ENCODE measurements at regions not wholly inside any gene's neighbourhood (a gene's known extent, or its start where the extent isn't known, plus 50 kb on each side); places are given as distances from the start of the nearest gene placed in this dataset.

DNA sequence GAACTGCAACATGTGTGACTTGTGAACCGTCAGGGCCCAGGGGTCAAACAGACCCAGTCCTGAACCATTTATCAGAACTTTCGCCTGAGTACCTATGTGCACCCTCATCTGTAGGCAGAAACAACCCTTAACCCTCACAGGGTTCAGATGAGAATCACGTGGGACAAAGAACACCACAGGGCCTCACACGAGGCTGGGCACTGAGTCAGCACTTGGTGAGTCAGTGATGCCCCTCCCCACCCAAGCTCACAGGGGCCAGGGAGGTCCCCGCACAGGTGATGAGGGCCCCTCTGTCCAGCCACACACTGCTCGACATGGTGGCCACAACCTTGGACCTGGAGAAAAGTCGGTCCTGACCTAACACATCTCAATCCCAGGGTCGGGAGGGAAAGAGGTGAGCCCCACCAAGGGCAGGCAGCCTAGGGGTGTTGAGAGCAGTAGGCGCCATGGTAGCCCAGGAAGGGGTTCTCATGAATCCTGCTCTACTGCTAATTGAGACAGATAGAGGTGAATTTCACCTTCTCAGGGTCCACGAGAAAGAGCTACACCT, 176.4 kb downstream of the SHANK2 start:
- Histone ChIP-seq H3K4me3 (ENCODE audit: low read length in 2 of 2) (no peak overlapping the region), H3K27ac (ENCODE audit: low read depth in 1 of 2, low read length in 2 of 2) (no peak overlapping the region), H3K4me1 (ENCODE audit: control insufficient read depth in 1 of 2, insufficient read depth in 2 of 2, low read length in 2 of 2) (no peaks in the 10 kb centered on the region), H3K27me3 (ENCODE audit: control insufficient read depth in 1 of 2, insufficient read depth in 2 of 2, low read length in 1 of 2) (no peaks in the 10 kb centered on the region), H3K9me3 (ENCODE audit: control insufficient read depth, low read length) (no peaks in the 10 kb centered on the region), H3K36me3 (ENCODE audit: control insufficient read depth in 1 of 2, insufficient read depth in 2 of 2, low read length in 1 of 2) (no peaks in the 10 kb centered on the region)
- 76 to 77% methylated on average over 10 of the region's 10 CpGs for WGBS, 2 donors
- ATAC-seq (ENCODE audit: low FRiP score) = no peak
- DNase-seq = no peak
- intact Hi-C loops (cut with DNase I) = no loop called here

- 88 to 95% methylated on average over 14 of the region's 14 CpGs for WGBS, 2 donors
- no peaks in the 10 kb centered on the region for H3K9me3 ChIP-seq (ENCODE audit: control insufficient read depth, low read length)
- no peaks in the 10 kb centered on the region for H3K36me3 ChIP-seq (ENCODE audit: control insufficient read depth in 1 of 2, insufficient read depth in 2 of 2, low read length in 1 of 2)
- intact Hi-C loops (cut with DNase I) = no loop called here
- H3K4me3 ChIP-seq (ENCODE audit: low read length in 2 of 2) = no peak overlapping the region
- no peaks in the 10 kb centered on the region for H3K27me3 ChIP-seq (ENCODE audit: control insufficient read depth in 1 of 2, insufficient read depth in 2 of 2, low read length in 1 of 2)
- ATAC-seq (ENCODE audit: low FRiP score) = no peak
- no peak overlapping the region for H3K27ac ChIP-seq (ENCODE audit: low read depth in 1 of 2, low read length in 2 of 2)
- no peaks in the 10 kb centered on the region for H3K4me1 ChIP-seq (ENCODE audit: control insufficient read depth in 1 of 2, insufficient read depth in 2 of 2, low read length in 2 of 2)
- DNase-seq = no peak
Measured at GRCh38 chr11:71075116-71075720, 177.2 kb downstream of the SHANK2 start.

DNA sequence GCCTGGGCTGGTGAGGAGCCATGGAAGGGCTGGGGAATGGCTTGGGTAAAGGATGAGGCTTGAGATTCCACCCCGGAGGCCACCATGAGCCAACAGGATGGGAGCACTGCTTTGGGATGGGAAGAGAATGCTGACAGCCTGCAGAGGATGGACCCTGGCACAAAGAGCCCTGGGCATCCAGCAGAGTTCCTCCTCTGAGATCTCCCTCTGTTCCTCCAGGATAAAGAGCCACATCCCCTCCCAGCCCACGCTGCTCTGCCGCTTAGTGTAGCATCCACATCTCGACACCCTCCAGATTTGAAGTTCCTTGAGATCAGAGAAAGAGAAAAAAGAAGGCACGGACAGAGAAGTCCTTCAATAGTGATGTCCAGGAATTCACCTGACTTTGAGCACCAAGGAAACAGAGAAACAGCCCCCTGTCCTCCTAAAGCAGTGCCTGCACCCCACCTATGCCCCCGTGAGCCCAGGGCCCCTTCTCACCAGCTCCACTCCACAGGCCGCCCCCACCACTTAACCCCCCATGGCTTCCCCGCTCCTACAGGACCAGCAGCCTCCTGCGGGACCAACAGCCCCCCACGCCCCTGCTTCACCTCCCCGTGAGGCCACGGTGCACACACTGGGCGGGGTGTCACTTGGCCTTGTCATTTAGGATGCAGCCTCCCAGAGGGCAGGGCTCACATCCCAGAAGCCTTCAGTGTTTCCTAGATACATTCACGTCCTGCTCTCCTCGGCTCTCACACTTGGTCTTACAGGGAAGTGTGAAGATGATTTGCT, 180.5 kb downstream of the SHANK2 start:
- Histone ChIP-seq H3K9me3 (ENCODE audit: control insufficient read depth, low read length) (no peaks in the 10 kb centered on the region), H3K36me3 (ENCODE audit: control insufficient read depth in 1 of 2, insufficient read depth in 2 of 2, low read length in 1 of 2) (no peaks in the 10 kb centered on the region), H3K4me1 (ENCODE audit: control insufficient read depth in 1 of 2, insufficient read depth in 2 of 2, low read length in 2 of 2) (no peaks in the 10 kb centered on the region), H3K27ac (ENCODE audit: low read depth in 1 of 2, low read length in 2 of 2) (no peak overlapping the region), H3K27me3 (ENCODE audit: control insufficient read depth in 1 of 2, insufficient read depth in 2 of 2, low read length in 1 of 2) (no peaks in the 10 kb centered on the region), H3K4me3 (ENCODE audit: low read length in 2 of 2) (no peak overlapping the region)
- ATAC-seq (ENCODE audit: low FRiP score) (no peak), DNase-seq (no peak)
- intact Hi-C loops (cut with DNase I) = no loop called here
- 79 to 82% methylated on average over 15 of the region's 15 CpGs for WGBS, 2 donors

- no peaks in the 10 kb centered on the region for H3K36me3 ChIP-seq (ENCODE audit: control insufficient read depth in 1 of 2, insufficient read depth in 2 of 2, low read length in 1 of 2)
- H3K27ac ChIP-seq (ENCODE audit: low read depth in 1 of 2, low read length in 2 of 2) = no peak overlapping the region
- WGBS, 2 donors = 67 to 72% methylated on average over 12 of the region's 12 CpGs
- H3K4me3 ChIP-seq (ENCODE audit: low read length in 2 of 2) = no peak overlapping the region
- intact Hi-C loops (cut with DNase I) = no loop called here
- ATAC-seq (ENCODE audit: low FRiP score) (no peak), DNase-seq (no peak)
- H3K9me3 ChIP-seq (ENCODE audit: control insufficient read depth, low read length) = no peaks in the 10 kb centered on the region
- H3K4me1 ChIP-seq (ENCODE audit: control insufficient read depth in 1 of 2, insufficient read depth in 2 of 2, low read length in 2 of 2) = no peaks in the 10 kb centered on the region
- H3K27me3 ChIP-seq (ENCODE audit: control insufficient read depth in 1 of 2, insufficient read depth in 2 of 2, low read length in 1 of 2) = no peaks in the 10 kb centered on the region
Measured at GRCh38 chr11:71070490-71071453, 181.6 kb downstream of the SHANK2 start.

- Histone ChIP-seq H3K4me1 (ENCODE audit: control insufficient read depth in 1 of 2, insufficient read depth in 2 of 2, low read length in 2 of 2) (no peaks in the 10 kb centered on the region), H3K36me3 (ENCODE audit: control insufficient read depth in 1 of 2, insufficient read depth in 2 of 2, low read length in 1 of 2) (no peaks in the 10 kb centered on the region), H3K9me3 (ENCODE audit: control insufficient read depth, low read length) (no peaks in the 10 kb centered on the region), H3K27ac (ENCODE audit: low read depth in 1 of 2, low read length in 2 of 2) (no peak overlapping the region), H3K27me3 (ENCODE audit: control insufficient read depth in 1 of 2, insufficient read depth in 2 of 2, low read length in 1 of 2) (peaks cover 0 to 1% of the 10 kb centered on the region in 2 donors), H3K4me3 (ENCODE audit: low read length in 2 of 2) (no peak overlapping the region)
- ATAC-seq (ENCODE audit: low FRiP score) (no peak), DNase-seq (no peak)
- intact Hi-C loops (cut with DNase I) = no loop called here
- 100% methylated on average over 1 of the region's 1 CpG for WGBS, 2 donors
Measured at GRCh38 chr11:71068963-71069362, 183.4 kb downstream of the SHANK2 start.

DNA sequence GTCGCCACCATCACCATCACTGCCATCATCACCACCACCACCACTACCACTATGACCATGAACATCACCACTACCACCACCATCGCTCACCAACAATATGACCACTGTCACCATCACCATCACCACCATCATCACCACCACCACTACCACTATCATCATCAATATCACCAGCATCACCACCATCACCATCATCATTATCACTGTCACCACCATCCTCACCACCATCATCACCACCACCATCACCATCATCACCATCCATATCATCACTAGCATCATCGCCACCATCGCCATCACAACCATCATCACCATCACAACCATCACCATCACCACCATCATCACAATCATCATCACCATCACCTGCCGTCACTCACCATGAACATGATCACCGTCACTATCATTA, 184.6 kb downstream of the SHANK2 start:
- H3K27me3 ChIP-seq (ENCODE audit: control insufficient read depth in 1 of 2, insufficient read depth in 2 of 2, low read length in 1 of 2) = peaks cover 0 to 2% of the 10 kb centered on the region in 2 donors
- H3K36me3 ChIP-seq (ENCODE audit: control insufficient read depth in 1 of 2, insufficient read depth in 2 of 2, low read length in 1 of 2) = no peaks in the 10 kb centered on the region
- intact Hi-C loops (cut with DNase I) = no loop called here
- DNase-seq (no peak), ATAC-seq (ENCODE audit: low FRiP score) (no peak)
- H3K4me3 ChIP-seq (ENCODE audit: low read length in 2 of 2) = no peak overlapping the region
- H3K9me3 ChIP-seq (ENCODE audit: control insufficient read depth, low read length) = no peaks in the 10 kb centered on the region
- no peaks in the 10 kb centered on the region for H3K4me1 ChIP-seq (ENCODE audit: control insufficient read depth in 1 of 2, insufficient read depth in 2 of 2, low read length in 2 of 2)
- H3K27ac ChIP-seq (ENCODE audit: low read depth in 1 of 2, low read length in 2 of 2) = no peak overlapping the region
- 96% methylated on average over 6 of the region's 6 CpGs for WGBS, 2 donors

GRCh38 chr11:71066311-71066710, 186.1 kb downstream of the SHANK2 start:
- Histone ChIP-seq H3K27ac (ENCODE audit: low read depth in 1 of 2, low read length in 2 of 2) (no peak overlapping the region), H3K9me3 (ENCODE audit: control insufficient read depth, low read length) (no peaks in the 10 kb centered on the region), H3K4me1 (ENCODE audit: control insufficient read depth in 1 of 2, insufficient read depth in 2 of 2, low read length in 2 of 2) (no peaks in the 10 kb centered on the region), H3K4me3 (ENCODE audit: low read length in 2 of 2) (no peak overlapping the region), H3K27me3 (ENCODE audit: control insufficient read depth in 1 of 2, insufficient read depth in 2 of 2, low read length in 1 of 2) (peaks cover 0 to 2% of the 10 kb centered on the region in 2 donors), H3K36me3 (ENCODE audit: control insufficient read depth in 1 of 2, insufficient read depth in 2 of 2, low read length in 1 of 2) (no peaks in the 10 kb centered on the region)
- intact Hi-C loops (cut with DNase I) = no loop called here
- no peak for DNase-seq
- 25 to 35% methylated on average over 6 of the region's 6 CpGs for WGBS, 2 donors
- ATAC-seq (ENCODE audit: low FRiP score) = no peak

DNA sequence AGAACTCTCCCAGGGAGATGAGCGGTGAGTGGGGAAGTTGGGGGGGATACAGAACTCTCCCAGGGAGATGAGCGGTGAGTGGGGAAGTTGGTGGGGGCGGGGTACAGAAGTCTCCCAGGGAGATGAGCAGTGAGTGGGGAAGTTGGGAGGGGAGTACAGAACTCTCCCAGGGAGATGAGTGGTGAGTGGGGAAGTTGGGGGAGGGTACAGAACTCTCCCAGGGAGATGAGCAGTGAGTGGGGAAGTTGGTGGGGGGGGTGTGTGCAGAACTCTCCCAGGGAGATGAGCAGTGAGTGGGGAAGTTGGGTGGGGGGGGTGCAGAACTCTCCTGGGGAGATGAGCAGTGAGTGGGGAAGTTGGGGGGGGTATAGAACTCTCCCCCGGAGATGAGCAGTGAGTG, 186.5 kb downstream of the SHANK2 start:
- WGBS, 2 donors = 54 to 55% methylated on average over 3 to 4 of the region's 4 CpGs
- ATAC-seq (ENCODE audit: low FRiP score) = no peak
- intact Hi-C loops (cut with DNase I) = no loop called here
- H3K9me3 ChIP-seq (ENCODE audit: control insufficient read depth, low read length) = no peaks in the 10 kb centered on the region
- peaks cover 0 to 2% of the 10 kb centered on the region in 2 donors for H3K27me3 ChIP-seq (ENCODE audit: control insufficient read depth in 1 of 2, insufficient read depth in 2 of 2, low read length in 1 of 2)
- no peaks in the 10 kb centered on the region for H3K4me1 ChIP-seq (ENCODE audit: control insufficient read depth in 1 of 2, insufficient read depth in 2 of 2, low read length in 2 of 2)
- H3K4me3 ChIP-seq (ENCODE audit: low read length in 2 of 2) = no peak overlapping the region
- H3K36me3 ChIP-seq (ENCODE audit: control insufficient read depth in 1 of 2, insufficient read depth in 2 of 2, low read length in 1 of 2) = no peaks in the 10 kb centered on the region
- no peak overlapping the region for H3K27ac ChIP-seq (ENCODE audit: low read depth in 1 of 2, low read length in 2 of 2)
- no peak for DNase-seq

Data from aorta (tissue), 5 donors.